Vagina (tissue), 2 donors: ENCODE measurements at regions not wholly inside any gene's neighbourhood (a gene's known extent, or its start where the extent isn't known, plus 50 kb on each side); places are given as distances from the start of the nearest gene placed in this dataset.
A peak's percentile ranks its signal among the peaks of the same experiment; 100 is the strongest.

Source experiments
- DNase-seq, 2 donors: peaks; one replicate each; pipeline ENCODE4 v3.0.0-alpha.2; 2017; ENCODE audit errors: extremely low spot score in 2 of 2
- H3K27ac ChIP-seq: fragments of 200-600 bp; sonication (generic); one replicate; pipeline ENCODE4 v1.5.1; 2019
- H3K27me3 ChIP-seq: fragments of 200-600 bp; sonication (generic); one replicate; pipeline ENCODE4 v1.5.1; 2019
- H3K36me3 ChIP-seq, 2 donors: fragments of 200-600 bp; sonication (generic); one replicate each; pipeline ENCODE4 v1.5.1; 2017 to 2019
- H3K4me1 ChIP-seq: fragments of 200-600 bp; sonication (generic); one replicate; pipeline ENCODE4 v1.5.1; 2019
- H3K4me3 ChIP-seq, 2 donors: fragments of 200-600 bp; sonication (generic); 1 replicate in 1 of 2; 2 replicates in 1 of 2; pipeline ENCODE4 v1.5.1; 2016 to 2019
- H3K9me3 ChIP-seq: fragments of 200-600 bp; sonication (generic); one replicate; pipeline ENCODE4 v1.5.1; 2019
- CTCF ChIP-seq, 3 experiments: fragments of 450-650 bp in 2 of 3; fragments of 200-600 bp in 1 of 3; sonication (generic) in 1 of 3; IDR thresholded peaks; one replicate each; pipeline ENCODE4 v1.5.1; 2017 to 2019; ENCODE audit warnings: antibody characterized with exemption in 3 of 3, mild to moderate bottlenecking in 2 of 3, moderate library complexity in 2 of 3
- POLR2A ChIP-seq, 2 donors: fragments of 450-650 bp; IDR thresholded peaks; one replicate each; pipeline ENCODE4 v1.6.1; 2017; ENCODE audit warnings: antibody characterized with exemption in 2 of 2, mild to moderate bottlenecking in 2 of 2, moderate library complexity in 2 of 2
- POLR2AphosphoS5 ChIP-seq, 2 donors: sonication (generic); formaldehyde crosslinking; IDR thresholded peaks; one replicate each; pipeline ENCODE4 v1.9.0; 2017; ENCODE audit warnings: antibody characterized with exemption in 2 of 2, mild to moderate bottlenecking in 2 of 2, low read depth in 1 of 2; ENCODE audit not compliant: insufficient read depth in 1 of 2
- intact Hi-C: fragments of 100-400 bp; cut with DNase I; formaldehyde crosslinking; loops from one replicate; pipeline ENCODE4 v1.15.1; 2023

GRCh38 chr2:66318009-66318561, 116.8 kb upstream of the MEIS1 start:
- no peak overlapping the region for H3K27ac ChIP-seq
- H3K9me3 ChIP-seq: no peaks in the 10 kb centered on the region
- DNase-seq: no peak
- H3K4me3 ChIP-seq: no peak overlapping the region
- TF ChIP-seq POLR2AphosphoS5 (IDR thresholded peaks at IDR 0.05; ENCODE audit: insufficient read depth in 1 of 2, low read depth in 1 of 2) (no peak), POLR2A (IDR thresholded peaks at IDR 0.05) (no peak), CTCF (IDR thresholded peaks at IDR 0.05) (no peak)
- H3K4me1 ChIP-seq: no peaks in the 10 kb centered on the region
- no peaks in the 10 kb centered on the region for H3K36me3 ChIP-seq
- H3K27me3 ChIP-seq: no peaks in the 10 kb centered on the region
- intact Hi-C loops: no loop called here

- H3K27ac ChIP-seq: no peak overlapping the region
- no peaks in the 10 kb centered on the region for H3K9me3 ChIP-seq
- H3K27me3 ChIP-seq: no peaks in the 10 kb centered on the region
- TF ChIP-seq POLR2A (IDR thresholded peaks at IDR 0.05) (no peak), CTCF (IDR thresholded peaks at IDR 0.05) (no peak), POLR2AphosphoS5 (IDR thresholded peaks at IDR 0.05; ENCODE audit: insufficient read depth in 1 of 2, low read depth in 1 of 2) (no peak)
- intact Hi-C loops: no loop called here
- no peaks in the 10 kb centered on the region for H3K4me1 ChIP-seq
- H3K36me3 ChIP-seq: no peaks in the 10 kb centered on the region
- DNase-seq: no peak
- H3K4me3 ChIP-seq: no peak overlapping the region
These were observed 117.5 kb upstream of the MEIS1 start for GRCh38 chr2:66317268-66317890.

- DNase-seq: no peak
- H3K27me3 ChIP-seq: no peaks in the 10 kb centered on the region
- H3K4me3 ChIP-seq: no peak overlapping the region
- H3K4me1 ChIP-seq: peaks cover 14% of the 10 kb centered on the region
- TF ChIP-seq CTCF (IDR thresholded peaks at IDR 0.05): no peak
- TF ChIP-seq POLR2AphosphoS5 (IDR thresholded peaks at IDR 0.05; ENCODE audit: insufficient read depth in 1 of 2, low read depth in 1 of 2): no peak
- no peak for TF ChIP-seq POLR2A (IDR thresholded peaks at IDR 0.05)
- intact Hi-C loops: loop anchor here (10.0 kb wide), 1 partner anchor 278 kb away; no protein-coding TSS in a partner anchor
- H3K27ac ChIP-seq: no peak overlapping the region
- H3K36me3 ChIP-seq: no peaks in the 10 kb centered on the region
- no peaks in the 10 kb centered on the region for H3K9me3 ChIP-seq
These were observed 128.4 kb upstream of the MEIS1 start for GRCh38 chr2:66306483-66306882.

GRCh38 chr2:66305718-66306117, 129.2 kb upstream of the MEIS1 start:
- intact Hi-C loops: loop anchor here (10.0 kb wide), 1 partner anchor 279 kb away; no protein-coding TSS in a partner anchor
- no peak for DNase-seq
- Histone ChIP-seq H3K36me3 (no peaks in the 10 kb centered on the region), H3K4me1 (peaks cover 14% of the 10 kb centered on the region), H3K9me3 (no peaks in the 10 kb centered on the region), H3K27ac (no peak overlapping the region), H3K27me3 (no peaks in the 10 kb centered on the region), H3K4me3 (no peak overlapping the region)
- TF ChIP-seq POLR2AphosphoS5 (IDR thresholded peaks at IDR 0.05; ENCODE audit: insufficient read depth in 1 of 2, low read depth in 1 of 2): peak in 1 of 2 donors; percentile 38
- TF ChIP-seq POLR2A (IDR thresholded peaks at IDR 0.05): no peak
- TF ChIP-seq CTCF (IDR thresholded peaks at IDR 0.05): no peak

- intact Hi-C loops: loop anchor here (10.0 kb wide), 1 partner anchor 281 kb away; no protein-coding TSS in a partner anchor
- H3K27ac ChIP-seq: no peak overlapping the region
- no peak for TF ChIP-seq POLR2A (IDR thresholded peaks at IDR 0.05)
- TF ChIP-seq CTCF (IDR thresholded peaks at IDR 0.05): no peak
- TF ChIP-seq POLR2AphosphoS5 (IDR thresholded peaks at IDR 0.05; ENCODE audit: insufficient read depth in 1 of 2, low read depth in 1 of 2): no peak
These were observed 131.5 kb upstream of the MEIS1 start for GRCh38 chr2:66303471-66303870.

More at GRCh38 chr2:66303471-66303870, 131.5 kb upstream of the MEIS1 start:
- no peaks in the 10 kb centered on the region for H3K27me3 ChIP-seq
- no peaks in the 10 kb centered on the region for H3K9me3 ChIP-seq
- no peak for DNase-seq
- no peak overlapping the region for H3K4me3 ChIP-seq
- no peaks in the 10 kb centered on the region for H3K36me3 ChIP-seq
- H3K4me1 ChIP-seq: peaks cover 14% of the 10 kb centered on the region
